ENCODE measurements at regions not wholly inside any gene's neighbourhood (a gene's known extent, or its start where the extent isn't known, plus 50 kb on each side); places are given as distances from the start of the nearest gene placed in this dataset.

DNA sequence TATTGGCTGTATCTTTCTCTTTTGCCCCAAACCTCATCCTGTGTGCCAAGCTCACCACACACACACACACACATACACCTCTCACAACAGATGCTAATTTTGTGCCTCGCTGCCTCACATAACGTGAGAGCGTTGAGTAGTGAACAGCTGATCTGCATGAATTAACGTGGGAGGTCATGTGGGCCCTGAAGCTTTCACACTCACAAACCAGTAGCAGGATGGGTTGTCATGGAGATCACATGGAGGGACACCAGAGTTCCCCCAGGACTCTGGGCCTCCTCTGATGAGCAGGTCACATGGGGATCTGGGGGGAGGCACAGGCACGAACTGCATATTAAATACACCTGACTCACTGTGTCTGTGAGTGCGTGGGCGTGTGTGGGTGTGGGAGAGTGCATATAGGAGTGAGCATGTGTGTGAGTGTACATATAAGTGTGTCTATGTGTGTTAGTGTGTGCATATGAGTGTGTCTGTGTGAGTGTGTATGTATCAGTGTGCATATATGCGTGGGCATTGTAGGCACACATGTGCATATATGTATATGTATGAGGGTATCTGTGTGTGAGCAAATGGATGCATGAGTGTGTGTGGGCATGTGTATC is 62.7 kb upstream of the SULF2 start:
- no peak for TF ChIP-seq CEBPB (IDR thresholded peaks at IDR 0.05)
- TF ChIP-seq EP300 (IDR thresholded peaks at IDR 0.05; ENCODE audit: borderline replicate concordance), result no peak
- TF ChIP-seq CREB1 (IDR thresholded peaks at IDR 0.05; ENCODE audit: low read depth), result no peak
- TF ChIP-seq TEAD4 (IDR thresholded peaks at IDR 0.05), result no peak
- TF ChIP-seq RAD21 (IDR thresholded peaks at IDR 0.05; ENCODE audit: low read depth), result no peak
- no peak for TF ChIP-seq ZBTB7A (IDR thresholded peaks at IDR 0.05; ENCODE audit: low read depth)
- TF ChIP-seq, protein P1, sequence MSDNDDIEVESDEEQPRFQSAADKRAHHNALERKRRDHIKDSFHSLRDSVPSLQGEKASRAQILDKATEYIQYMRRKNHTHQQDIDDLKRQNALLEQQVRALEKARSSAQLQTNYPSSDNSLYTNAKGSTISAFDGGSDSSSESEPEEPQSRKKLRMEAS (IDR thresholded peaks at IDR 0.05), result no peak
- TF ChIP-seq FOXM1 (IDR thresholded peaks at IDR 0.05; ENCODE audit: borderline replicate concordance, low read depth), result no peak
- TF ChIP-seq, protein P2, sequence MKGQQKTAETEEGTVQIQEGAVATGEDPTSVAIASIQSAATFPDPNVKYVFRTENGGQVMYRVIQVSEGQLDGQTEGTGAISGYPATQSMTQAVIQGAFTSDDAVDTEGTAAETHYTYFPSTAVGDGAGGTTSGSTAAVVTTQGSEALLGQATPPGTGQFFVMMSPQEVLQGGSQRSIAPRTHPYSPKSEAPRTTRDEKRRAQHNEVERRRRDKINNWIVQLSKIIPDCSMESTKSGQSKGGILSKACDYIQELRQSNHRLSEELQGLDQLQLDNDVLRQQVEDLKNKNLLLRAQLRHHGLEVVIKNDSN (IDR thresholded peaks at IDR 0.05), result no peak
- TF ChIP-seq, protein P3, sequence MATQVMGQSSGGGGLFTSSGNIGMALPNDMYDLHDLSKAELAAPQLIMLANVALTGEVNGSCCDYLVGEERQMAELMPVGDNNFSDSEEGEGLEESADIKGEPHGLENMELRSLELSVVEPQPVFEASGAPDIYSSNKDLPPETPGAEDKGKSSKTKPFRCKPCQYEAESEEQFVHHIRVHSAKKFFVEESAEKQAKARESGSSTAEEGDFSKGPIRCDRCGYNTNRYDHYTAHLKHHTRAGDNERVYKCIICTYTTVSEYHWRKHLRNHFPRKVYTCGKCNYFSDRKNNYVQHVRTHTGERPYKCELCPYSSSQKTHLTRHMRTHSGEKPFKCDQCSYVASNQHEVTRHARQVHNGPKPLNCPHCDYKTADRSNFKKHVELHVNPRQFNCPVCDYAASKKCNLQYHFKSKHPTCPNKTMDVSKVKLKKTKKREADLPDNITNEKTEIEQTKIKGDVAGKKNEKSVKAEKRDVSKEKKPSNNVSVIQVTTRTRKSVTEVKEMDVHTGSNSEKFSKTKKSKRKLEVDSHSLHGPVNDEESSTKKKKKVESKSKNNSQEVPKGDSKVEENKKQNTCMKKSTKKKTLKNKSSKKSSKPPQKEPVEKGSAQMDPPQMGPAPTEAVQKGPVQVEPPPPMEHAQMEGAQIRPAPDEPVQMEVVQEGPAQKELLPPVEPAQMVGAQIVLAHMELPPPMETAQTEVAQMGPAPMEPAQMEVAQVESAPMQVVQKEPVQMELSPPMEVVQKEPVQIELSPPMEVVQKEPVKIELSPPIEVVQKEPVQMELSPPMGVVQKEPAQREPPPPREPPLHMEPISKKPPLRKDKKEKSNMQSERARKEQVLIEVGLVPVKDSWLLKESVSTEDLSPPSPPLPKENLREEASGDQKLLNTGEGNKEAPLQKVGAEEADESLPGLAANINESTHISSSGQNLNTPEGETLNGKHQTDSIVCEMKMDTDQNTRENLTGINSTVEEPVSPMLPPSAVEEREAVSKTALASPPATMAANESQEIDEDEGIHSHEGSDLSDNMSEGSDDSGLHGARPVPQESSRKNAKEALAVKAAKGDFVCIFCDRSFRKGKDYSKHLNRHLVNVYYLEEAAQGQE (IDR thresholded peaks at IDR 0.05; ENCODE audit: low read depth), result no peak
- no peak for TF ChIP-seq EGR1 (IDR thresholded peaks at IDR 0.05)
- TF ChIP-seq TAF1 (IDR thresholded peaks at IDR 0.05; ENCODE audit: low read depth), result no peak
- no peak for TF ChIP-seq NFIC (IDR thresholded peaks at IDR 0.05)
- TF ChIP-seq YY1 (IDR thresholded peaks at IDR 0.05; ENCODE audit: low read depth), result no peak
- TF ChIP-seq TCF12 (IDR thresholded peaks at IDR 0.05; ENCODE audit: low read depth), result no peak

DNA sequence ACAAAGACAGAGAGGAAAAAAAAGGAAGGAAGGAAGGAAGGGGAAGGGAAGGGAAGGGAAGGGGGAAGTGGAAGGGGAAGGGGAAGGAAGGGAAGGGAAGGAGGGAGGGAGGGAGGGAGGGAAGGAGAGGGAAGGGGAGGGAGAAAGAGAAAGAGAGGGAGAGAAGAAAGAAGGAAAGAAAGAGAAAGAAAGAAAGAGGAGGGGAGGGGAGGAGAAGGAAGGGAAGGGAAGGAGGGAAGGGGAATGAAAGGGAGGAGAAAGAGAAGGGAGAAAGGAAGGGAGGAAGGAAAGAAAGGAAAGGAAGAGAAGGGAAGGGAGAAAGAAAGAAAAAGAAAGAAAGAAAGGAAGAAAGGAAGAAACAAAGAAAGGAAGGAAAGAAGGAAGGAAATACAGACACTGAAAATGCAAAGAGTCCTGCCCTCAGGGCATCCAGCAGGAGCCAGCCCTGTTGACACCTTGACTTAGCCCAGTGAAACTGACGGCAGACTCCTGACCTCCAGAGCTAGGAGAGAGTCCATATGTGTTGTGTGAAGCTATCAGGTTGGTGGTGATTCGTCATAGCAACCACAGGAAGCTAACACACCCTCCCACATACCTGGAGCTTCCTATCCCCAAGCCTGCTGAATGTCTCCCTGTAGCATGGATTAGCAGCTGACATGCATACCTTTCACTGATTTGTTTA is 58.7 kb upstream of the SULF2 start:
- TF ChIP-seq CEBPB (IDR thresholded peaks at IDR 0.05), result no peak
- TF ChIP-seq RAD21 (IDR thresholded peaks at IDR 0.05; ENCODE audit: low read depth), result no peak
- TF ChIP-seq EGR1 (IDR thresholded peaks at IDR 0.05), result no peak
- TF ChIP-seq EP300 (IDR thresholded peaks at IDR 0.05; ENCODE audit: borderline replicate concordance), result no peak
- no peak for TF ChIP-seq CREB1 (IDR thresholded peaks at IDR 0.05; ENCODE audit: low read depth)
- TF ChIP-seq, protein P3 (IDR thresholded peaks at IDR 0.05; ENCODE audit: low read depth), result no peak
- no peak for TF ChIP-seq ZBTB7A (IDR thresholded peaks at IDR 0.05; ENCODE audit: low read depth)
- no peak for TF ChIP-seq TAF1 (IDR thresholded peaks at IDR 0.05; ENCODE audit: low read depth)
- TF ChIP-seq TCF12 (IDR thresholded peaks at IDR 0.05; ENCODE audit: low read depth), result no peak
- no peak for TF ChIP-seq TEAD4 (IDR thresholded peaks at IDR 0.05)
- TF ChIP-seq, protein P2 (IDR thresholded peaks at IDR 0.05), result no peak

Data from Ishikawa (cell line).